ENCODE measurements at regions not wholly inside any gene's neighbourhood (a gene's known extent, or its start where the extent isn't known, plus 50 kb on each side); places are given as distances from the start of the nearest gene placed in this dataset.

DNA sequence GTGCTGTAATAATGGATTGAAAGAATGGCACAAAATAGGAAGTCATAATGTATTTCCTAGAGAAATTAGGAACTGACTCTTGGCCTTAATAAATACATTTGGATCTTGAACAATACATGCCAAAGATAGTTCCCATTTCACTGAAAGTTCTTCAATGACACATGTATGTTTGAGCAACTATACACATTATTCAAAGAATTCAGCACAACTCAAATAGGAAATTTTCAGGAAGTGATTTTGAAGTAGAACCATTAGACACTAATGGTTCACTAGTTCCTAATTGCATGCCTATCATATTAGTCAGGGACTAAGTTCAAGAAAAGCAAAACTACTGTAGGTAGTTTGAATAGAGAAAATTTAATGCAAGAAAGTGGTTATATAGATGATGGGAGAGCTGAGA lies 404.7 kb downstream of the LMO4 start:
- H3K27me3 ChIP-seq (replicated peaks; ENCODE audit: control insufficient read depth, insufficient read depth, low read length), result no peaks in the 10 kb centered on the region

DNA sequence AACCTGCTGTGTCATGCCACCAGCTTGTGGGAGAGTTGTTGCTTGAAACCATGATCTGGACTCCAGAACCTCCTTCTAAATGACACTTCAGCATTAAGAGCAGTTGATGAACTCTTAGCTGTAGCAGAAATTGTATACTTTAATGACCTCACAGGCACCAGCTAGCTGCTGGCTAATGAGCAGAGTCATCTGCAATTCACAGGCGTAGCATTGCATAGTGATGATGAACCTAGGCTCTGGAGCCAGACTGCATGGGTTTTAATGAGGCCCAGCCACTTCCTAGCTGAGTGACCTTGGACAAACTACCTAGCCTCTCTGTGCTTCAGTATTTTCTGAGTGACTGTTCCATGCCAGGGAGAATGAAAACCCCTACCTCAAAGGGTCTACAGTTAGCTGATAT lies 407.1 kb downstream of the LMO4 start:
- no peak for DNase-seq (ENCODE audit: low read depth)
- Histone ChIP-seq H3K27me3 (replicated peaks; ENCODE audit: control insufficient read depth, insufficient read depth, low read length) (no peaks in the 10 kb centered on the region), H3K9me3 (ENCODE audit: control insufficient read depth, low read length) (no peaks in the 10 kb centered on the region), H3K4me1 (ENCODE audit: control insufficient read depth, insufficient read depth, low read length) (no peaks in the 10 kb centered on the region), H3K36me3 (ENCODE audit: control insufficient read depth, insufficient read depth, low read length, severe bottlenecking) (no peaks in the 10 kb centered on the region), H3K9ac (ENCODE audit: low read length) (no peak overlapping the region), H3K4me3 (ENCODE audit: low read length) (no peak overlapping the region)

More for the DNA sequence above, 404.7 kb downstream of the LMO4 start:
- no peaks in the 10 kb centered on the region for H3K4me1 ChIP-seq (ENCODE audit: control insufficient read depth, insufficient read depth, low read length)
- no peaks in the 10 kb centered on the region for H3K36me3 ChIP-seq (ENCODE audit: control insufficient read depth, insufficient read depth, low read length, severe bottlenecking)
- H3K9me3 ChIP-seq (ENCODE audit: control insufficient read depth, low read length), result no peaks in the 10 kb centered on the region
- no peak overlapping the region for H3K4me3 ChIP-seq (ENCODE audit: low read length)
- H3K9ac ChIP-seq (ENCODE audit: low read length), result no peak overlapping the region
- no peak for DNase-seq (ENCODE audit: low read depth)

DNA sequence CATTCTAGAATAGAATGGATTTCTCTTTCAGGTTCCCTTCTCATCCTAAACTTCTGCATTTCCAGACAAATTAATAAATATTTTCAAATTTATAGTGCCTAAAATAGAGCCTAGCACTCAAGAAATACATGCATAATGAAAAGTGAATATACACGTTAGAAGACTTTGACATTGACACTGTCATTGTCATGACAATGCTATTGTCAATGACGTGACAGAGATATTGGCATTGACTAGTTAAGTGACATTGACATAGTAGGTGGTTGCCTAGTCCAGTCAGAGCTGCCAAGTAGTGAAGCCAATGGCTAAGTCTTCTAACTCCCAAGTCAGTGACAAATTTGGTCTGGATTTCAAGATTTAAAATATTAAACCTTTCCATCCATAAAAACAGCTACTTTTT lies 410.5 kb downstream of the LMO4 start:
- no peaks in the 10 kb centered on the region for H3K27me3 ChIP-seq (replicated peaks; ENCODE audit: control insufficient read depth, insufficient read depth, low read length)
- no peak overlapping the region for H3K4me3 ChIP-seq (ENCODE audit: low read length)
- DNase-seq (ENCODE audit: low read depth), result no peak
- no peaks in the 10 kb centered on the region for H3K36me3 ChIP-seq (ENCODE audit: control insufficient read depth, insufficient read depth, low read length, severe bottlenecking)
- no peak overlapping the region for H3K9ac ChIP-seq (ENCODE audit: low read length)
- H3K9me3 ChIP-seq (ENCODE audit: control insufficient read depth, low read length), result no peaks in the 10 kb centered on the region
- H3K4me1 ChIP-seq (ENCODE audit: control insufficient read depth, insufficient read depth, low read length), result no peaks in the 10 kb centered on the region

DNA sequence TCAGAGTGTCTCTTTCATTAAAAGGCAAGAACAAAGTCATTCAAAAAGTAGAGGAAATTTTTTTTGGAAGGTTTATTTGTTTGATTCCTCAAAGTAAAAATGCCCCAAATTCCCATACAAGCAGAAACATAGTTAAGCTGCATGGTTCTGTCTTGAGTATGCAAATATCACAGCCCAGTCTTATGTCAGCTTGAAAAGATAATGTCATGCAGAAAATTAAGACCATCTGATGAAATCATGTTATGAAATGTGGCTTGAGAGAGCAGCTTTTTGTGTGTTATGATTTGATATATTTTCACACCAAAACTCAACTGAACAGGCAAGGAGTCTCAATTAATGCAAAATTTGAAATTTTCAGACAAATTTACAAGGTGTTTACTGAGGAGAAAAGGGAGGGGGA lies 411.0 kb downstream of the LMO4 start:
- H3K4me3 ChIP-seq (ENCODE audit: low read length), result no peak overlapping the region
- DNase-seq (ENCODE audit: low read depth), result peak; percentile 2
- H3K9ac ChIP-seq (ENCODE audit: low read length), result no peak overlapping the region
- H3K27me3 ChIP-seq (replicated peaks; ENCODE audit: control insufficient read depth, insufficient read depth, low read length), result no peaks in the 10 kb centered on the region
- no peaks in the 10 kb centered on the region for H3K36me3 ChIP-seq (ENCODE audit: control insufficient read depth, insufficient read depth, low read length, severe bottlenecking)
- H3K4me1 ChIP-seq (ENCODE audit: control insufficient read depth, insufficient read depth, low read length), result no peaks in the 10 kb centered on the region
- no peaks in the 10 kb centered on the region for H3K9me3 ChIP-seq (ENCODE audit: control insufficient read depth, low read length)

DNA sequence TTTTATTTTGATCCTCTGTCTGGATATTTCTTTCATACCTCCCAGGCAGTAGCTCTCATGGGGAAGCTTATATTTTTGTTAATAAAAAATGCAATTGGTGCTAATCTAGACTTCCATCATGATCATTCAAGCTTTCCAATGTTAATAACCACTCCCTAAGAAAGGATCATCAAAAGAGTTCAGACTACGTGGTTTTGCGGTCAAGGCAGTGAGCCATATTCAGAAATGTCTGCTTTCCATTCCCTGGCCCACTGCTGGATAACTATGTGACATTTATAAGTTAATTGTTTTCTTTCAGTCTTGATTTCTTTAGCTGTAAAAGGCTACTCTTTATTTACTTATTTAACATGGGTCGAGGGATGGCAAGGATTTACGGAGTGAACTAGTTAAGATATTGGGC lies 414.6 kb downstream of the LMO4 start:
- H3K4me1 ChIP-seq (ENCODE audit: control insufficient read depth, insufficient read depth, low read length), result no peaks in the 10 kb centered on the region
- no peaks in the 10 kb centered on the region for H3K9me3 ChIP-seq (ENCODE audit: control insufficient read depth, low read length)
- H3K9ac ChIP-seq (ENCODE audit: low read length), result no peak overlapping the region
- H3K27me3 ChIP-seq (replicated peaks; ENCODE audit: control insufficient read depth, insufficient read depth, low read length), result no peaks in the 10 kb centered on the region
- DNase-seq (ENCODE audit: low read depth), result no peak
- H3K4me3 ChIP-seq (ENCODE audit: low read length), result no peak overlapping the region
- no peaks in the 10 kb centered on the region for H3K36me3 ChIP-seq (ENCODE audit: control insufficient read depth, insufficient read depth, low read length, severe bottlenecking)

DNA sequence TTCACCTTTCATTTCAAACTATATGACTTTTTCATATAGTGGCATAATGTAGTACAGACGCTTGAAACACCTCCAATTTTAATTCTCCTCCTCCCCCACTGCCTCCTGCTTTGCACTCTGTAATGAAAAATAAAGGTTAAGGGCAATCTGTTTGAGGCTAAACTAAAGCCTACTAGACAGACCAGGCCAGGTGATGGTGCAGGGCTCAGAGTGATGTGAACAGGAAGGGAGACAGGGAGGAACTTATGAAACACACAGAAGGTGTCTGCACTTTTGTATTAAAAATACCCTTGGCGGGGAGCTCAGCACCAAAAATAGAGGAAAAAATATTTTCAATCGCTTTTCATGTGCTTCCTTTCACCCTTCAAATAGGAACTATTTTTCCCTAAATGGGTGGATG lies 415.4 kb downstream of the LMO4 start:
- Histone ChIP-seq H3K27me3 (replicated peaks; ENCODE audit: control insufficient read depth, insufficient read depth, low read length) (no peaks in the 10 kb centered on the region), H3K36me3 (ENCODE audit: control insufficient read depth, insufficient read depth, low read length, severe bottlenecking) (no peaks in the 10 kb centered on the region), H3K9ac (ENCODE audit: low read length) (no peak overlapping the region), H3K4me3 (ENCODE audit: low read length) (no peak overlapping the region), H3K4me1 (ENCODE audit: control insufficient read depth, insufficient read depth, low read length) (no peaks in the 10 kb centered on the region), H3K9me3 (ENCODE audit: control insufficient read depth, low read length) (no peaks in the 10 kb centered on the region)
- DNase-seq (ENCODE audit: low read depth), result no peak

DNA sequence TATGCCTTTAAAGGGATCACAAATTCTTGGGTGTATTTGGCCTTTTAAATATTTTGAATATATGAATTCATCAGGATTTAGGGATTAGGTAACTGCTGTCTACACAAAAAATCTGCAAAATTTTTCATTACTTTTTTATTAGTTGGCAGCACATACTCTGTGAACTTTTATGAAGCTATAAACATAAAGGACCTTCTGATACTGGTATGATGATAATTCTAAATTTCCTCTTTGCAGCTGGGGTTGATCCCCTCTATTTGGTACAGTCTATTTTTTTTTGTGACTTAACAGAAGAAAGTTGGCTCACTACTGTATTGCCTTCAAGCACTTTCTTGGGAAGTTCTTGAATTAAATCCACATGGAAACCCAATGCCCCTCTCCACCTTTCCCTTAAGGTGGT lies 416.1 kb downstream of the LMO4 start:
- no peak overlapping the region for H3K9ac ChIP-seq (ENCODE audit: low read length)
- no peaks in the 10 kb centered on the region for H3K36me3 ChIP-seq (ENCODE audit: control insufficient read depth, insufficient read depth, low read length, severe bottlenecking)
- H3K9me3 ChIP-seq (ENCODE audit: control insufficient read depth, low read length), result no peaks in the 10 kb centered on the region
- no peak overlapping the region for H3K4me3 ChIP-seq (ENCODE audit: low read length)
- H3K27me3 ChIP-seq (replicated peaks; ENCODE audit: control insufficient read depth, insufficient read depth, low read length), result no peaks in the 10 kb centered on the region
- DNase-seq (ENCODE audit: low read depth), result no peak
- H3K4me1 ChIP-seq (ENCODE audit: control insufficient read depth, insufficient read depth, low read length), result no peaks in the 10 kb centered on the region

DNA sequence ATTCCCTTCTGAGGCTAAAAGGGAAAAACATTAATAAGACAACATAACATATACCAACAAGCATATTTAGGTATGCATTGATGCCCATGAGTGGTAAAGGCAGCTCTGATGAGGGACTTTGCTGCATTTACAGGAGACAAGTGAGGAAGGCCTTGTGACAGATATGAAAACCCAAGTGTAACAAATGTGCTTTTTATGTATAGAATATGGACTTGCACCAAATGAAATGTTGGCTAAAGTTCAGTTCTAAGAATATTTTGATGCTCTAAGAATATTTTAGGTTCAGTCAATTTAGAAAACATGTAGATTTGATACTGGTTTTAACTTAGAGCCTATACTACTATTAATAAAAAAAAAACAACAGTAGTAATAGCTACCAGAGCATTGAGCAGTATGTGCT lies 424.7 kb downstream of the LMO4 start:
- Histone ChIP-seq H3K4me1 (ENCODE audit: control insufficient read depth, insufficient read depth, low read length) (no peaks in the 10 kb centered on the region), H3K9ac (ENCODE audit: low read length) (no peak overlapping the region), H3K36me3 (ENCODE audit: control insufficient read depth, insufficient read depth, low read length, severe bottlenecking) (no peaks in the 10 kb centered on the region), H3K9me3 (ENCODE audit: control insufficient read depth, low read length) (no peaks in the 10 kb centered on the region), H3K27me3 (replicated peaks; ENCODE audit: control insufficient read depth, insufficient read depth, low read length) (no peaks in the 10 kb centered on the region), H3K4me3 (ENCODE audit: low read length) (no peak overlapping the region)
- DNase-seq (ENCODE audit: low read depth), result no peak

DNA sequence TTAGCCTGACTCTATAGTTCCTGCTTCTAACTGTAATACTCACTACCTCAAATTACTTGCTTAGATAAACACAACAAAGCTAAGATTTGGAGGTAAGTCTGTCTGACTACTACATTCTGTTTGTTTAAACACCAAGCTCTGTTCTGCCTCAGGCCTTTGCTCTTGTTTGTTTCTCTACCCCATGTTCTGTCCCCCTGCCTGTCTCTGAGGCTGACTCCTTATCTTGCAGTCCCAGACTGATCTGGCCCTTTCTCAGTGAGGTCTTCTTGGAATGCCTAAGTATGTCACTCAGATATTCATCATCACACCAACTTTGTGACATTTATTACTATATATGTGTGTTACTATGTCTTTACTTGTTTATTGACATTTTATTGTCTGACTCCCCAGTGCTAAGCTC lies 425.5 kb downstream of the LMO4 start:
- H3K36me3 ChIP-seq (ENCODE audit: control insufficient read depth, insufficient read depth, low read length, severe bottlenecking), result no peaks in the 10 kb centered on the region
- no peaks in the 10 kb centered on the region for H3K9me3 ChIP-seq (ENCODE audit: control insufficient read depth, low read length)

DNA sequence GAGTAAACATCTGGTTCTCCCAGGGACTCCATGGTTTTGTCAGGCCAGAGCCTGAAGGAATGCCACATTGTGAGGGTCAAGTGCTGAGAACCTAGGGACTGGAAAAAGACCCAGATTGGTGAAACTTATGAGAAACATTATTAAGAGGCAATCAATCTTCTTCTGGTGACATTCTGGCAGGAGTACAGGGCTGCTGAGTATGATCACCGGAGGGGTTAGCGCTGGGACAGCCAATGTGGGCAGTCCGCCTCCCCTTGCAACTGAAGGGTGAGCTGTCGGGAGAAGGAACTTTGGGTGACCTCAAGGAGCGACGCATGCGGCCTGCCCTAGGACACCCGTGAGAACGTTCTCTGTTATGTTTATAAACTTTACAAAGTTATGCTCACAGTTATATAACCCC lies 429.0 kb downstream of the LMO4 start:
- no peak overlapping the region for H3K4me3 ChIP-seq (ENCODE audit: low read length)
- no peaks in the 10 kb centered on the region for H3K9me3 ChIP-seq (ENCODE audit: control insufficient read depth, low read length)
- H3K27me3 ChIP-seq (replicated peaks; ENCODE audit: control insufficient read depth, insufficient read depth, low read length), result no peaks in the 10 kb centered on the region
- no peak overlapping the region for H3K9ac ChIP-seq (ENCODE audit: low read length)
- peaks cover 11% of the 10 kb centered on the region for H3K4me1 ChIP-seq (ENCODE audit: control insufficient read depth, insufficient read depth, low read length)
- DNase-seq (ENCODE audit: low read depth), result no peak
- no peaks in the 10 kb centered on the region for H3K36me3 ChIP-seq (ENCODE audit: control insufficient read depth, insufficient read depth, low read length, severe bottlenecking)

More for the DNA sequence above, 425.5 kb downstream of the LMO4 start:
- Histone ChIP-seq H3K27me3 (replicated peaks; ENCODE audit: control insufficient read depth, insufficient read depth, low read length) (no peaks in the 10 kb centered on the region), H3K4me1 (ENCODE audit: control insufficient read depth, insufficient read depth, low read length) (no peaks in the 10 kb centered on the region), H3K4me3 (ENCODE audit: low read length) (no peak overlapping the region), H3K9ac (ENCODE audit: low read length) (no peak overlapping the region)
- DNase-seq (ENCODE audit: low read depth), result no peak

DNA sequence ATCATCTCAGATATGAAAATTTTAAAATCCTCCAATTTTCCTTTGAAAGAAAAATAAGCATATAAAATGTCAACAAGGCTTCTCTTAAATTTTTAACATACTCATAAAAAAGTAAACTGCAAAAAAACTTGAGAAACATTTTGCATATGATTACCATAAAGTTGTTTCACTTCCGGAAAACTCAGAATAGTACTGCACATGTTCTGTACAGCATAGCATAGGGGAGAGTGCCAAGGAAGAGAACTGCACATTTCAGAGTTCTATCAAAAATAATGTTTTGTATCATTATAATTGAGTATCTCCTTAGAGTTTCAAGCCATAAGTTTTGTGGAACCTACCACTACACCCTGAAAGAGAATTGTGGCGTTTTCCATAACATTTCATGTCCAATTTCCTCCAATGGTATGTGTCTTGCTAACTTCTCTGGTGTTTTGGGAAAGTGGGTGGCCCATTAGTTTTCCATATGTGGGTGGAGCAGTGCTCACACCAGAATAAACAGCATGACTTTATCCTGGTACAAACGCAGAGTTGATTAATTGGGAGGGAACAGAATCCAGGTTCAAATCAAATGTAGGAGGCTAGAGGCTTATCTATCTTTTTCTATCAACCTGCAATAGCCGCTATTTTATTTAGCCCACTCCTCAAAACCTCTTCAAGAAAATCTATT lies 430.9 kb downstream of the LMO4 start:
- no peaks in the 10 kb centered on the region for H3K36me3 ChIP-seq (ENCODE audit: control insufficient read depth, insufficient read depth, low read length, severe bottlenecking)
- DNase-seq (ENCODE audit: low read depth), result no peak
- no peaks in the 10 kb centered on the region for H3K9me3 ChIP-seq (ENCODE audit: control insufficient read depth, low read length)
- H3K4me3 ChIP-seq (ENCODE audit: low read length), result no peak overlapping the region
- H3K9ac ChIP-seq (ENCODE audit: low read length), result no peak overlapping the region
- H3K27me3 ChIP-seq (replicated peaks; ENCODE audit: control insufficient read depth, insufficient read depth, low read length), result no peaks in the 10 kb centered on the region
- peaks cover 21% of the 10 kb centered on the region for H3K4me1 ChIP-seq (ENCODE audit: control insufficient read depth, insufficient read depth, low read length)

DNA sequence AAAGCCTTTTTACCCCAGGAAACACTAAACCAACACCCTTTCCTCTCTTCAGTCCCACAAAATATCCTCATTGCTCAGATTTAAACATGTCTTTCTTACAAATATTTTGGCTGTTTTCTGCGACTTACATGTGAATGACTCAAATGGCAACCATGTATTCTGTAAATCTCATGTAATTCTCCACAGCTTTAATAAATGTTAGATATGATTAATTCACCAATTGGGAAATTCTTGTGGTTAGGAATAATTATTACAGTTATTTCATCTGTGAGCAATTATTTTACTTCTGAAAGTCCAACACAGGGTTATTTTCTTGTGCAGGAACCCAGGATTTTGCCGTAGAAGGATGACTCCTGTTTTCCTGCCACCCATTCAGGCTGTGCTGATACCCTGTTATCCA lies 431.5 kb downstream of the LMO4 start:
- Histone ChIP-seq H3K9ac (ENCODE audit: low read length) (no peak overlapping the region), H3K9me3 (ENCODE audit: control insufficient read depth, low read length) (no peaks in the 10 kb centered on the region), H3K36me3 (ENCODE audit: control insufficient read depth, insufficient read depth, low read length, severe bottlenecking) (no peaks in the 10 kb centered on the region), H3K4me1 (ENCODE audit: control insufficient read depth, insufficient read depth, low read length) (peaks cover 25% of the 10 kb centered on the region), H3K4me3 (ENCODE audit: low read length) (no peak overlapping the region), H3K27me3 (replicated peaks; ENCODE audit: control insufficient read depth, insufficient read depth, low read length) (no peaks in the 10 kb centered on the region)
- DNase-seq (ENCODE audit: low read depth), result no peak
